Keratinocyte (primary cell): ENCODE measurements at regions not wholly inside any gene's neighbourhood (a gene's known extent, or its start where the extent isn't known, plus 50 kb on each side); places are given as distances from the start of the nearest gene placed in this dataset.

Source experiments
- DNase-seq: peaks from one replicate; pipeline ENCODE4 v3.0.0-alpha.2; 2011; ENCODE audit warnings: low read depth, missing footprints, low spot score
- FAIRE-seq: peaks from 2 replicates; lab custom pipeline; 2011; peaks lifted over from hg19 to GRCh38; lab: Jason Lieb, UNC
- H2AFZ ChIP-seq: 2 replicates; pipeline ENCODE4 v1.6.0; 2012; ENCODE audit warnings: low read length, control low read depth, inconsistent platforms; ENCODE audit not compliant: control insufficient read depth
- H3K27ac ChIP-seq: 2 replicates; pipeline ENCODE4 v1.5.1; 2011; ENCODE audit warnings: low read length; ENCODE audit not compliant: control insufficient read depth, insufficient read depth
- H3K27me3 ChIP-seq: 3 replicates; pipeline ENCODE4 v1.6.0; 2011; ENCODE audit warnings: low read length; ENCODE audit not compliant: control insufficient read depth, insufficient read depth; ENCODE audit errors: extremely low read depth
- H3K36me3 ChIP-seq, 2 experiments: 2 replicates in 1 of 2; 3 replicates in 1 of 2; pipeline ENCODE4 v1.5.1; 2011; ENCODE audit warnings: low read length in 2 of 2, mild to moderate bottlenecking in 1 of 2; ENCODE audit not compliant: control insufficient read depth in 2 of 2, insufficient read depth in 2 of 2; ENCODE audit errors: extremely low read depth in 1 of 2
- H3K4me1 ChIP-seq: 3 replicates; pipeline ENCODE4 v1.5.1; 2011; ENCODE audit warnings: low read length; ENCODE audit not compliant: control insufficient read depth, insufficient read depth; ENCODE audit errors: extremely low read depth
- H3K4me2 ChIP-seq: 3 replicates; pipeline ENCODE4 v1.6.0; 2011; ENCODE audit warnings: low read depth, low read length; ENCODE audit not compliant: control insufficient read depth, insufficient read depth; ENCODE audit errors: extremely low read depth
- H3K4me3 ChIP-seq, 3 experiments: fragments of 200-600 bp in 1 of 3; sonication (generic) in 1 of 3; 2 replicates in 2 of 3; 3 replicates in 1 of 3; pipeline ENCODE4 v1.5.1; 2011 to 2016; ENCODE audit warnings: low read length in 3 of 3, mild to moderate bottlenecking in 3 of 3, control low read depth in 2 of 3, inconsistent platforms in 1 of 3, low read depth in 1 of 3, mixed read lengths in 1 of 3, mixed run types in 1 of 3, moderate library complexity in 1 of 3; ENCODE audit not compliant: control insufficient read depth in 2 of 3, insufficient read depth in 2 of 3; ENCODE audit errors: extremely low read depth in 1 of 3
- H3K79me2 ChIP-seq: 2 replicates; pipeline ENCODE4 v1.6.0; 2012; ENCODE audit warnings: low read length; ENCODE audit not compliant: control insufficient read depth, insufficient read depth
- H3K9ac ChIP-seq: 3 replicates; pipeline ENCODE4 v1.6.0; 2011; ENCODE audit warnings: low read length; ENCODE audit not compliant: control insufficient read depth, insufficient read depth; ENCODE audit errors: extremely low read depth
- H3K9me1 ChIP-seq: 3 replicates; pipeline ENCODE4 v1.6.0; 2011; ENCODE audit warnings: low read length; ENCODE audit not compliant: control insufficient read depth, insufficient read depth; ENCODE audit errors: extremely low read depth
- H3K9me3 ChIP-seq: 2 replicates; pipeline ENCODE4 v1.5.1; 2012; ENCODE audit warnings: low read depth, low read length; ENCODE audit not compliant: control insufficient read depth
- H4K20me1 ChIP-seq: 3 replicates; pipeline ENCODE4 v1.6.0; 2011; ENCODE audit warnings: low read length; ENCODE audit not compliant: control insufficient read depth, insufficient read depth; ENCODE audit errors: extremely low read depth
- EZH2 ChIP-seq: IDR thresholded peaks from one replicate; pipeline ENCODE4 v1.6.1; 2012; ENCODE audit warnings: inconsistent platforms, mild to moderate bottlenecking, low read length, moderate library complexity
- dilution Hi-C: fragments of 300-500 bp; cut with MboI; formaldehyde crosslinking; loops from one replicate; pipeline ENCODE4 v1.7.0; 2020; ENCODE audit warnings: low sequenced_read_pairs; ENCODE audit not compliant: extremely low pct_ligation_motif_present
- TF ChIP-seq, protein P1 (sequence below), 3 experiments: IDR thresholded peaks in 1 of 3; conservative IDR thresholded peaks in 1 of 3; optimal IDR thresholded peaks in 1 of 3; 2 replicates in 2 of 3; 3 replicates in 1 of 3; pipeline versions ENCODE3 to v1.5.1; 2011; ENCODE audit warnings: low read length in 3 of 3, mild to moderate bottlenecking in 3 of 3, moderate library complexity in 2 of 3, control low read depth in 1 of 3, inconsistent platforms in 1 of 3; ENCODE audit not compliant: insufficient read depth in 2 of 3; ENCODE audit errors: extremely low read depth in 1 of 3

DNA sequence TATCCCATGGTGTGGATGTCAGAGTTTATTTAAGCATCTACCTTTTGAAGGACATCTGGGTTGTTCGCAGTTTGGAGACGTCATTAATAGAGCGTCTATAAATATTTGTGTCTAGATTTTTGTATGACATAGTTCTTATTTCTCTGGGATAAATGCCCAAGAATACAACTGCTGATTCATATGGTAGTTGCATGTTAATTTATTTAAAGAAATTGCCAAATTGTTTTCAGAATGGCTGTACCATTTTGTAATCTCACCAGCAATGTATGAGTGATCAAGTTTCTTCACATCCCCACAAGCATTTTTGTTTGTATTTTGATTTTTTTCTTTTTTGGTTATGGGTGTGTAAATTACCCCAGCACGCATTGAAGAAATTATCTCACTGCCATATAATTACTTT lies 656.9 kb downstream of the NTRK3 start:
- FAIRE-seq (no peak), DNase-seq (no peak)
- H3K9me3 ChIP-seq, result no peaks in the 10 kb centered on the region
- H3K27me3 ChIP-seq, result no peaks in the 10 kb centered on the region
- dilution Hi-C loops, result no loop called here
- no peak overlapping the region for H3K9ac ChIP-seq
- H3K9me1 ChIP-seq, result no peaks in the 10 kb centered on the region
- no peaks in the 10 kb centered on the region for H3K79me2 ChIP-seq
- no peaks in the 10 kb centered on the region for H4K20me1 ChIP-seq
- no peak overlapping the region for H2AFZ ChIP-seq
- no peaks in the 10 kb centered on the region for H3K36me3 ChIP-seq
- no peak overlapping the region for H3K27ac ChIP-seq
- H3K4me3 ChIP-seq, result no peak overlapping the region
- H3K4me1 ChIP-seq, result no peaks in the 10 kb centered on the region
- TF ChIP-seq, protein P1, sequence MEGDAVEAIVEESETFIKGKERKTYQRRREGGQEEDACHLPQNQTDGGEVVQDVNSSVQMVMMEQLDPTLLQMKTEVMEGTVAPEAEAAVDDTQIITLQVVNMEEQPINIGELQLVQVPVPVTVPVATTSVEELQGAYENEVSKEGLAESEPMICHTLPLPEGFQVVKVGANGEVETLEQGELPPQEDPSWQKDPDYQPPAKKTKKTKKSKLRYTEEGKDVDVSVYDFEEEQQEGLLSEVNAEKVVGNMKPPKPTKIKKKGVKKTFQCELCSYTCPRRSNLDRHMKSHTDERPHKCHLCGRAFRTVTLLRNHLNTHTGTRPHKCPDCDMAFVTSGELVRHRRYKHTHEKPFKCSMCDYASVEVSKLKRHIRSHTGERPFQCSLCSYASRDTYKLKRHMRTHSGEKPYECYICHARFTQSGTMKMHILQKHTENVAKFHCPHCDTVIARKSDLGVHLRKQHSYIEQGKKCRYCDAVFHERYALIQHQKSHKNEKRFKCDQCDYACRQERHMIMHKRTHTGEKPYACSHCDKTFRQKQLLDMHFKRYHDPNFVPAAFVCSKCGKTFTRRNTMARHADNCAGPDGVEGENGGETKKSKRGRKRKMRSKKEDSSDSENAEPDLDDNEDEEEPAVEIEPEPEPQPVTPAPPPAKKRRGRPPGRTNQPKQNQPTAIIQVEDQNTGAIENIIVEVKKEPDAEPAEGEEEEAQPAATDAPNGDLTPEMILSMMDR (optimal IDR thresholded peaks at IDR 0.05 in 1 of 3, IDR thresholded peaks at IDR 0.05 in 1 of 3, conservative IDR thresholded peaks at IDR 0.05 in 1 of 3; ENCODE audit: extremely low read depth in 1 of 3, insufficient read depth in 2 of 3, low read length in 3 of 3), result no peak
- TF ChIP-seq EZH2, result no peak
- H3K4me2 ChIP-seq, result no peak overlapping the region

DNA sequence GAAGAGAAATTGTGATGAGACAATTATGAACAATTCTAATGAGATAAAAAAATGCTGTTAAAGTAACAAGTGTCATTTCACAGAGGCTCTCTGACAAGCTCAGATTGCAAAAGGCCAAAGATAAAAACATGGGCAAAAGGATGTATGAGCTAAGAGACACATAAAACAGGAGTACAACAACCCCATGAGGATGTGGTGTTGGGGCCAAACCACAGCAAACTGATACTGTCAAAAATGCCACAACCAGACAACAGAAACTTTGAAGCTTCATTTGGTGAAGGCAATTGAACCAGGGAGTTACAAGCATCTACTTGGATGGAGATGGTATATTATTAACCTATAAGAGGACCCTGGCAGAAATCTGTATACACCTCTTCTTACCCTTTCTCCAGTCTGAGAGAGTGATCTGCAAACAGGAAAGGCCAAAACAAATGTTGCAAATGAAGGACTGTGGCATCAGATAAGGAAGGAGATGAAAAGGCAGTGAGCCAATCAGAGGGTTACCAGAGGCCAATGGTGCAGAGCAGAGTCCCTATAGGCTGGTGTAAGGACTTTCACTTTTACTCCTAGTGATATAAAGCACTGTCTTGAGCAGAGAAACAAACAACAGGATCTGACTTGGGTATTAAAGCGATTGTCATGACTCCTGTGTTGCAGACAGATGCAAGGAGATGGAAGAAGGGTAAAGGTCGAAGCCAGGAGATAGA lies 659.0 kb downstream of the NTRK3 start:
- dilution Hi-C loops, result no loop called here
- H3K27me3 ChIP-seq, result no peaks in the 10 kb centered on the region
- no peak overlapping the region for H3K27ac ChIP-seq
- no peaks in the 10 kb centered on the region for H3K79me2 ChIP-seq
- H3K9me3 ChIP-seq, result no peaks in the 10 kb centered on the region
- no peaks in the 10 kb centered on the region for H3K4me1 ChIP-seq
- no peak overlapping the region for H3K9ac ChIP-seq
- no peak overlapping the region for H2AFZ ChIP-seq
- H3K36me3 ChIP-seq, result no peaks in the 10 kb centered on the region
- DNase-seq (no peak), FAIRE-seq (no peak)
- H3K4me2 ChIP-seq, result no peak overlapping the region
- no peaks in the 10 kb centered on the region for H4K20me1 ChIP-seq
- TF ChIP-seq, protein P1 (optimal IDR thresholded peaks at IDR 0.05 in 1 of 3, IDR thresholded peaks at IDR 0.05 in 1 of 3, conservative IDR thresholded peaks at IDR 0.05 in 1 of 3; ENCODE audit: extremely low read depth in 1 of 3, insufficient read depth in 2 of 3, low read length in 3 of 3), result no peak
- no peak for TF ChIP-seq EZH2
- H3K4me3 ChIP-seq, result no peak overlapping the region
- no peaks in the 10 kb centered on the region for H3K9me1 ChIP-seq
